GM19328 (cell line): ENCODE measurements at regions not wholly inside any gene's neighbourhood (a gene's known extent, or its start where the extent isn't known, plus 50 kb on each side); places are given as distances from the start of the nearest gene placed in this dataset.
"Not testable (repeated sequence)": the region's sequence is repeated elsewhere in the genome, so short reads cannot be mapped to it uniquely, and the experiment has no call there.

Experiments
- ATAC-seq: cut with Tn5 transposase; IDR thresholded peaks from one replicate; pipeline ENCODE4 v1.9.1; 2021; ENCODE audit warnings: mild to moderate bottlenecking, moderate library complexity; ENCODE audit not compliant: unreplicated experiment

DNA sequence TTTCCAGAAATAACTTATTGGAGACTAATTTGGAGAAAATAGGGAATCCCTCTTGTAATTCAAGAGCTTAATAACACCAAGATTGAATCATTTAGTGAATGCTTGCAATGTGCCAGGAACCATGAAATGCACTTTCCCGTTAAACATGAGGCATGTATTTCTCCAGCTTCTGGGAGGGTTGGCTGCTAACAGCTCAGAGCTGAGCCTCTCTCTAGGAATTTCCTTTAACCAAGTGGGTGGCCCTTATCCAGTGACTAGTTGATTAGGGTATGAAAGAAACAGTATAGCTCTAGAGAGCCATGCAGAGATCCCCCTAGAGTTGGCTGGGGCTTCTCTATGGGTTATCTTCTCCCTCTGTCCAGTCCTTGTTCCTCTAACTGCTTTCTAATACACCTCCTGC is 356.4 kb upstream of the GOT2 start:
- ATAC-seq = no peak

GRCh38 chr16:59088431-59088830 is 354.3 kb upstream of the GOT2 start:
- no peak for ATAC-seq

GRCh38 chr16:59087641-59088040 is 353.5 kb upstream of the GOT2 start:
- no peak for ATAC-seq

GRCh38 chr16:59067205-59067604 is 333.1 kb upstream of the GOT2 start:
- no peak for ATAC-seq

- no peak for ATAC-seq
Measured at GRCh38 chr16:59060207-59060606, 326.1 kb upstream of the GOT2 start.

DNA sequence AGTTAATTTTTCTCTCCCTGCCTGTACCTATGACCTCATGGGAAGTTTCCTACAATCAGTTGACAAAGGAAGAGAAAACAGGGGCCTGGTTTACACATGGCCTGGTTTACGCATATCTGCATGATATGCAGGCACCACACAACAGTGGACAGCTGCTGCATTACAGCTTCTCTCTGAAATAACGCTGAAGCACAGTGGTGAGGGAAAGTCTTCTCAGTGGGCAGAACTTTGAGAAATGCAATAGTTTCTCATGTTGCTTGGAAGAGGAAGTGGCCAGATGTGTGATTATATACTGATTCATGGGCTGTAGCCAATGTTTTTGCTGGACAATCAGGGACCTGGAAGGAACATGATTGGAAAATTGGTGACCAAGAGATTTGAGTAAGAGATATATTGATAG is 324.1 kb upstream of the GOT2 start:
- ATAC-seq = no peak

DNA sequence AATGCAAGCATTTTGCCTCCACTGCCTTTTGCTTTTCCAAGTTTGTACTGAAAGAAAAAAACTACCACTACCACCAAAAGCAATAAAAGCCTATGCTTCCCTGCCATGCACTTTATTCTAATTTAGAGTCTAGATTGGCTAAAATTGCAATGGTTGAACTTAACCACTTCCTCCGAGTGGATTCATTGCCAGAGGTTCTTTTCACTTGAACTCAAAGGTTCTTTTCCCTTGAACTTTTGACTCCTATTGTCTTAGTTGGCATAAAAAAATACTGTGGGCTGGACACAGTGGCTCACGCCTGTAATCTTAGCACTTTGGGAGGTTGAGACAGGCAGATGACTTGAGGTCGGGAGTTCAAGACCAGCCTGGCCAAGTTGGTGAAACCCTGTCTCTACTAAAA is 319.8 kb upstream of the GOT2 start:
- ATAC-seq = no peak

DNA sequence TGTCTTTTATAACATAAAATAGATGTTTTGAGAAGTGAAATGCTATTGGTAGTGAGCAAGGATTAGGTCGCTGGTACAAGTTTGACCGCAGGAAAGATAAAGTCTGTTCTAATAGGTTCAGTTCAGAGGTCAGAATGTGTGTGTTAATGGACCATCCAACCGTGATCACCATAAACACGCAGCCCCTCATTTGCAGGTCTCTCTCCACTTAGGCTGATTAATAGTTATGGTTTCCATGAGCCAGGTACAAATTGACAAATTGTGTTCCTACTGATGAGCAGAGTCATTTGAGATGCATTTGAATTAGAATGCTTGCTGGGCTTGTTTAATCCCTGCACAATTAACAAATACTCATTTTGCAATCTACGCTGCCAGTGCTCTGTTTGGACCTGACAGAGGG is 318.1 kb upstream of the GOT2 start:
- ATAC-seq = no peak

GRCh38 chr16:59048876-59049275 is 314.8 kb upstream of the GOT2 start:
- no peak for ATAC-seq

DNA sequence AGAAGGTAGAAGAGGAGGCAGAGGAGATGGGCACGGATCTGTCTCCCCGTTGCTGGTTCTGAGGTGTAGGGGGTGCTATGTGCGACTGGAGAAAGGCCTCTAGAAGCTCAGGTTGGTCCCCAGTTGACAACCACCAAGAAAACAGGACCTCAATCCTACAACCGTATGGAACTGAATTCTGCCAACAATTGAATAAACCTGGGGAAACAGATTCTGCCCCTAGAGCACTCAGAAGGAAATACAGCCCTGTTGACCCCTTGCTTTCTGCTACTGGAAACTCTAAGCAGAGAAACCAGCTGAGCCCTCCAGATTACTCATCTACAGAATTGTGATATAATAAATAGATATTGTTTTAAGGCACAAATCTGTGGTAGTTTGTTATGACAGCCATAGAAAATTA is 313.0 kb upstream of the GOT2 start:
- ATAC-seq = no peak

DNA sequence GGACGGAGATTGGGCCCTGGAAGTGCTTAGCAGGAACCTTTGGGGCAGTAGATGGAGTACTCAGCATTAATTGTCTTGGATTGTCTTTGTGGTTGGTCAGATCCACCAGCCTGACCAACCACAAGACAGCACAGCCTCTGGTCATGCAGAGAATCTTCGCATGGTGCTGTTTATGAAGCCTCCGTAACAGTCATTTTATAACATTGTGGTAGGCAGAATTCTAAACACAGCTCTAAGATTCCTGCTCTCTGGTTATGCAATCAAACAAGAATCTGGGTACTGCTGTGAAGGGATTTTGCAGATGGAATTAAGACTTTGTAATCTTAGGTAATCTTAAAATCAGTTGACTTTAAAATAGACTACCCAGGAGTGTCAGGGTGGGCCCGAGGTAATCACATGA is 312.2 kb upstream of the GOT2 start:
- ATAC-seq = no peak

GRCh38 chr16:59045501-59045900 is 311.4 kb upstream of the GOT2 start:
- no peak for ATAC-seq

GRCh38 chr16:59044616-59045015 is 310.5 kb upstream of the GOT2 start:
- no peak for ATAC-seq

DNA sequence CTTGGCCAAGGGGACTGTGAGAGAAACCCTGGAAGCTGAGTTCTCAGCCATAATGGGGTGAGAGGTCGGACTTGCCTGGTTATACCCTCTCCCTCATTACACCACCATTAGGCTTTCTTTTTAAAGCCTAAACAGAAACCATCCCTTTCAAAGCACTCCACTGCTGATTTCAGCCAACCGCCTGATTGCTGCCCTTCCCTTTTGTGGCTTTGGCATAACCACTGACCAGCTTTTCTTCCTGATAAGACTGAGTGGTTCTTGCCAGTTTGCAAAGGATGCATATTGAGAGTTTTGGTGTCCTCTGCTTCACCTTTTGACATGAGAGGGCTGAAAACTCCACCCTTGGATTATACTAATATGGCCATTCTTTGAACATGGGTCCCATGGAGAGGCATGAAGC is 308.2 kb upstream of the GOT2 start:
- no peak for ATAC-seq

GRCh38 chr16:59039066-59039720 is 305.1 kb upstream of the GOT2 start:
- ATAC-seq = no peak

DNA sequence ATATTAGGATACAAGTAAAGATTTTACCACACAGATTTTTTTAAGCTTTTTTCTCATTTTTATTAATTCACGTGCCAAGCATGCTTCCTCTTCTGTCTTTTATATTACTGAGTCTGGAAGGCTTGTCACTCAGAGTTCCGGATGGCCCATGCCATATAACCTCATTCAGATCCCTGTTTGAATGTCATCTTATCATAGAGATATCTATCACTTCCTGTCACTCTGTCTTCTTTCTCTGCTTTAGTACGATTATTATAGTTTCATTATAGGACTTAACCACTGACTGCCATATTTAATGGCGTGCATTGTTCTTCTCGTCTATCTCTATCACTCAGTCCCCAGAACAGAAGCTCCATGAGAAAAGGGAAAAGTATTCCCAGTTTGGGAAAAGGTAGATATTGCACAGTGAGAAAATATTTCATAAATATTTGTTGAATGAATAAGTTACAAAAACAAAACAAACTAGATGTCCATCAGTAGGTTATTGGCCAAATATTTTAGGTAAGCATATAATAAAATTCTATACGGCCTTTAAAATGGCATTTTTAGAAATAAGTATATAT is 296.9 kb upstream of the GOT2 start:
- ATAC-seq = no peak

GRCh38 chr16:59021751-59022150 is 287.6 kb upstream of the GOT2 start:
- no peak for ATAC-seq

- no peak for ATAC-seq
Measured at GRCh38 chr16:59013930-59014329, 279.8 kb upstream of the GOT2 start.

GRCh38 chr16:58999762-59000161 is 265.6 kb upstream of the GOT2 start:
- ATAC-seq = no peak

DNA sequence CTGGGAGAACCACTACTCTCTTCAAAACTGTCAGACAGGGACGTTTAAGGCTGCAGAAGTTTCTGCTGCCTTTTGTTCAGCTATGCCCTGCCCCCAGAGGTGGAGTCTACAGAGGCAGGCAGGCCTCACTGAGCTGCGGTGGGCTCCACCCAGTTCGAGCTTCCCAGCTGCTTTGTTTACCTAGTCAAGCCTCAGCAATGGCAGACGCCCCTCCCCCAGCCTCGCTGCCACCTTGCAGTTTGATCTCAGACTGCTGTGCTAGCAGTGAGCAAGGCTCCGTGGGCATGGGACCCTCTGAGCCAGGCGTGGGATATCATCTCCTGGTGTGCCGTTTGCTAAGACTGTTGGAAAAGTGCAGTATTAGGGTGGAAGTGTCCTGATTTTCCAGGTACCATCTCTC is 258.6 kb upstream of the GOT2 start:
- not testable (repeated sequence) for ATAC-seq

- ATAC-seq = not testable (repeated sequence)
Measured at GRCh38 chr16:58983181-58983965, 249.3 kb upstream of the GOT2 start.

GRCh38 chr16:58970775-58971174 is 236.7 kb upstream of the GOT2 start:
- no peak for ATAC-seq
